ENCODE measurements at regions not wholly inside any gene's neighbourhood (a gene's known extent, or its start where the extent isn't known, plus 50 kb on each side); places are given as distances from the start of the nearest gene placed in this dataset.
"Not testable (repeated sequence)": the region's sequence is repeated elsewhere in the genome, so short reads cannot be mapped to it uniquely, and the experiment has no call there.

DNA sequence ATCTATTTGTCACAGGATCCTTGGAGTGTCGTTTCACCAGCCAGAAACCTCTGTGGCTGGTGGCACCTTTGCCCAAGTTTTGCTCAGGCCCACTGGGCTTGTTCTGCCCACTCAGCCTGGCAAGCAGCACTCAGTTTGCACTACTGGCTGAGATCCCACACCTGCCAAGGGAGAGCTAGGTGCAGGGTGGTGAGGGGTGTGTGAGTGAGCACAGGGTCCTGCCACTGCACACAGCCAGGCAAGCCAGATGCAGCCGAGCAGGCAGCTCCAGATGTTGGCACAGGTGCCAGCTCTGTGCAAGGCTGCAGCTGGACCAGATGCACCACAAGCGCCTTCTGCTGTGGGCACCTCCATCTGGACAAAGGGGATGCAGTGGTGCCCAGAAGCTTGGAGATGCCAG, 281.7 kb upstream of the UBE2E3 start:
- no peaks in the 10 kb centered on the region for H3K9me3 Mint-ChIP-seq
- no peaks in the 10 kb centered on the region for H3K27me3 Mint-ChIP-seq (ENCODE audit: low read depth)
- no peak overlapping the region for H3K27ac Mint-ChIP-seq (ENCODE audit: unreplicated experiment)
- TF ChIP-seq CTCF (conservative IDR thresholded peaks at IDR 0.05): no peak
- H3K4me1 Mint-ChIP-seq: peaks cover 4% of the 10 kb centered on the region
- no peaks in the 10 kb centered on the region for H3K36me3 Mint-ChIP-seq (ENCODE audit: low read depth)
- DNase-seq (ENCODE audit: low read depth, low spot score): no peak
- H3K4me3 Mint-ChIP-seq: no peak overlapping the region

DNA sequence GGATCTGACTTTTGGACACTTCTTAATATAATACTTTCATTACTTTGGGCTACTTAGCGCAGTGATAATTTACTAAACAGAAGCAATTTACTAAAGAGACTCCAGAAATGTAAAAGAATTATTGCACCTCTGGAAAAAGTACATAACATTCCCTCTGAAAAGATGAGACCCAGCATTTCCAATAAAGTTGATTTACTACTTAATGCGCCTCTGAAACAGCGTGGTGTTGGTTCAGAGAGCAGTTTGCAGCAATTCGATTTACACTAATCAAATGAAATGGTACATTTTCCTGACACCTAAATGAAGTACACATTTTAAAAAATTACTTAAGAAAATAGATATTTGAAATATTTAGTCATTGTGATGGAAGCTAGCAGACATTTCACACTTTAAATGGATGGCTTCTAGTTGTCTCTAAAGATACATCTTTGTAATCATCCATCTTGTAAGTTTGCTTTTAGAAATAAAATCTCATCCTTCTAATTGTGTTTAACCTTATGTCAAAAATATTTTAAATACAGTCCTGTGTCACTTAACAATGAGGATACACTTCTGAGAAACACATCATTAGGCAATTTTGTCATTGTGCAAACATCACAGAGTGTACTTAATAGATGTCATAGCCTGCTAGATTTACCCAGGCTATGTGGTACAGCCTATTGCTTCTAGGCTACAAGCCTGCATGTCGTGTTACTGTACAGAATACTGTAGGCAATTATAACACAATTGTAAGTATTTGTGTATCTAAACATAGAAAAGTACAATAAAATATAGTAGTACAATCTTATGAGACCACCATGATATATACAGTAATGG, 284.6 kb upstream of the UBE2E3 start:
- TF ChIP-seq CTCF (conservative IDR thresholded peaks at IDR 0.05): no peak
- Mint-ChIP-seq H3K36me3 (ENCODE audit: low read depth) (no peaks in the 10 kb centered on the region), H3K4me1 (peaks cover 4% of the 10 kb centered on the region), H3K27me3 (ENCODE audit: low read depth) (no peaks in the 10 kb centered on the region), H3K27ac (ENCODE audit: unreplicated experiment) (no peak overlapping the region), H3K4me3 (no peak overlapping the region), H3K9me3 (no peaks in the 10 kb centered on the region)
- DNase-seq (ENCODE audit: low read depth, low spot score): no peak

DNA sequence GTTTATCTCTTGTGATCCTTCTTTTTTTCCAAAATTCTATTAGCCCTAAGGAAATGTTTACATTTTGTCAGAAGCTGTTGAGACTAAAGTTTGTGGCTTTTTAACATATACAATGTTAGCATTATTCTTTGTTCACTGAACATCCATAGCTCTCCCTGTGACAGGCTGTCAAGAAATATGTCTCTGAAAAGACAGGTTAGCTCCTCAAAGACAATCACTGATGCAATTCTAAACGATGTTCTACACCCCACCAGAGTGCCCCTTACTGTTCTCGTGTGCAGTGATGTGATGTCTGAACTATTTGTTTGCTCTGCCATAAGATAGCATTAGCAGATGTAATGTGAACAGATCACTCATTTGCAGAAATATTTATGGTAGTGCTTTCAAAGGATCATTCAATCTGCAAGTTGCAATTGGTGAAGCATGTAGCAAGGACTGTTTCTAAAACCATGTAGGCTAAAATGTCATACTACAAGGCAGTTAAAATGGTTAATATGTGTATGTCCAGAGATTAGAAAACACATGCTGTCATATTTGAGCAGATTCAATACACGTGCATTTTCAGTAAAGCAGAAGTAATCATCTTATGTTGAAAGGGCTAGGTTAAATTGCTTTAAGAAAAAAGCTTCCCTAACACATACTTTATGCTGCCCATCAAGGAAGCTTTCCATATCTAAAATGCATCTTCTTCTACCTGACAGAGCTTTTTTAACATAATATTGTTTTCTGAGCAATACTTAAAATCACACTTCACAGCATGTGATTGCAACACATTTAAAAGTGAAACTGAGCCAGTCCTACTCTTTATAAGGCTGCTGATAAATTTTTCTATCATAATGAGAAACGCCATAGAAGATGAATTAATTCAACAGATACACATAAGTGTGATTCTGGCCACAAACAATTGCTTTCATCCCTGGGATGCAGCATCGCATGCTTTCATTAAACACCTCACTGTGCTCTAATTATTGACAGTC, 285.7 kb upstream of the UBE2E3 start:
- no peak for DNase-seq (ENCODE audit: low read depth, low spot score)
- Mint-ChIP-seq H3K27ac (ENCODE audit: unreplicated experiment) (no peak overlapping the region), H3K27me3 (ENCODE audit: low read depth) (no peaks in the 10 kb centered on the region), H3K36me3 (ENCODE audit: low read depth) (no peaks in the 10 kb centered on the region), H3K4me3 (no peak overlapping the region), H3K4me1 (peaks cover 4% of the 10 kb centered on the region), H3K9me3 (no peaks in the 10 kb centered on the region)
- TF ChIP-seq CTCF (conservative IDR thresholded peaks at IDR 0.05): no peak

DNA sequence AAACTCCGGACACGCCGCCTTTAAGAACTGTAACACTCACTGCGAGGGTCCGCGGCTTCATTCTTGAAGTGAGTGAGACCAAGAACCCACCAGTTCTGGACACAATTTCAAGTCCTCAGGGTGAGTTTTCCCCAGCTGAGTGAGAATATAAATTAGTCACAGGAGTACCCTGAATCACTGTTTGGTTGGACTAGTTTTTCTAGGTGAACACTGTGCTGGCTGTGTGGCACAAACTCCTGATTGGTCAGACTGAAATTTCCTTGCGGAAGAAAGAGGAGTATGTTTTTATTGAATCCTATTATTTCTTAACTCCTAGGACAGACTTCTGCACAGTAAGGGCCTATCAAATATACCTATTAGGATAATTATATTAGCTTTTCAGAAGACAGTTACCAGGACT, 288.1 kb upstream of the UBE2E3 start:
- TF ChIP-seq CTCF (conservative IDR thresholded peaks at IDR 0.05): no peak
- H3K9me3 Mint-ChIP-seq: no peaks in the 10 kb centered on the region
- no peaks in the 10 kb centered on the region for H3K27me3 Mint-ChIP-seq (ENCODE audit: low read depth)
- no peak overlapping the region for H3K27ac Mint-ChIP-seq (ENCODE audit: unreplicated experiment)
- no peak for DNase-seq (ENCODE audit: low read depth, low spot score)
- H3K36me3 Mint-ChIP-seq (ENCODE audit: low read depth): no peaks in the 10 kb centered on the region
- peaks cover 4% of the 10 kb centered on the region for H3K4me1 Mint-ChIP-seq
- no peak overlapping the region for H3K4me3 Mint-ChIP-seq

DNA sequence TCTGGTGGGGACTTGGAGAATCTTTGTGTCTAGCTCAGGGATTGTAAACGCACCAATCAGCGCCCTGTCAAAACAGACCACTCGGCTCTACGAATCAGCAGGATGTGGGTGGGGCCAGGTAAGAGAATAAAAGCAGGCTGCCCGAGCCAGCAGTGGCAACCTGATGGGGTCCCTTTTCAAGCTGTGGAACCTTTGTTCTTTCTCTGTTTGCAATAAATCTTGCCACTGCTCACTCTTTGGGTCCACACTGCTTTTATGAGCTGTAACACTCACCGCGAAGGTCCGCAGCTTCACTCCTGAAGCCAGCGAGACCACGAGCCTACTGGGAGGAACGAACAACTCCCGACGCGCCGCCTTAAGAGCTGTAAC, 288.6 kb upstream of the UBE2E3 start:
- H3K27me3 Mint-ChIP-seq (ENCODE audit: low read depth); DNase-seq (ENCODE audit: low read depth, low spot score); H3K27ac Mint-ChIP-seq (ENCODE audit: unreplicated experiment); H3K4me3 Mint-ChIP-seq; H3K9me3 Mint-ChIP-seq; H3K4me1 Mint-ChIP-seq; H3K36me3 Mint-ChIP-seq (ENCODE audit: low read depth): not testable (repeated sequence)

- H3K4me1 Mint-ChIP-seq; H3K27me3 Mint-ChIP-seq (ENCODE audit: low read depth); H3K27ac Mint-ChIP-seq (ENCODE audit: unreplicated experiment); H3K36me3 Mint-ChIP-seq (ENCODE audit: low read depth); DNase-seq (ENCODE audit: low read depth, low spot score); H3K9me3 Mint-ChIP-seq; H3K4me3 Mint-ChIP-seq: not testable (repeated sequence)
These were observed 289.1 kb upstream of the UBE2E3 start for GRCh38 chr2:180691186-180691854.
